ENCODE measurements at regions not wholly inside any gene's neighbourhood (a gene's known extent, or its start where the extent isn't known, plus 50 kb on each side); places are given as distances from the start of the nearest gene placed in this dataset.
"Not testable (repeated sequence)": the region's sequence is repeated elsewhere in the genome, so short reads cannot be mapped to it uniquely, and the experiment has no call there.

GRCh38 chr2:57190007-57190406 is 856.6 kb upstream of the VRK2 start:
- no peak for DNase-seq

GRCh38 chr2:57199663-57200062 is 846.9 kb upstream of the VRK2 start:
- no peak for DNase-seq

- no peak for DNase-seq
Measured at GRCh38 chr2:57204364-57204763, 842.2 kb upstream of the VRK2 start.

GRCh38 chr2:57205241-57205640 is 841.4 kb upstream of the VRK2 start:
- no peak for DNase-seq

GRCh38 chr2:57207191-57207590 is 839.4 kb upstream of the VRK2 start:
- DNase-seq = no peak

GRCh38 chr2:57209799-57210198 is 836.8 kb upstream of the VRK2 start:
- no peak for DNase-seq

- DNase-seq = no peak
Measured at GRCh38 chr2:57210855-57211254, 835.8 kb upstream of the VRK2 start.

GRCh38 chr2:57217013-57217412 is 829.6 kb upstream of the VRK2 start:
- DNase-seq = no peak

GRCh38 chr2:57218206-57218605 is 828.4 kb upstream of the VRK2 start:
- no peak for DNase-seq

- not testable (repeated sequence) for DNase-seq
Measured at GRCh38 chr2:57229706-57230105, 816.9 kb upstream of the VRK2 start.

- DNase-seq = not testable (repeated sequence)
Measured at GRCh38 chr2:57232341-57232740, 814.3 kb upstream of the VRK2 start.

- not testable (repeated sequence) for DNase-seq
Measured at GRCh38 chr2:57251495-57251894, 795.1 kb upstream of the VRK2 start.

- not testable (repeated sequence) for DNase-seq
Measured at GRCh38 chr2:57276408-57276807, 770.2 kb upstream of the VRK2 start.

- DNase-seq = no peak
Measured at GRCh38 chr2:57278451-57278850, 768.2 kb upstream of the VRK2 start.

GRCh38 chr2:57291209-57291608 is 755.4 kb upstream of the VRK2 start:
- no peak for DNase-seq

- no peak for DNase-seq
Measured at GRCh38 chr2:57296795-57297517, 749.6 kb upstream of the VRK2 start.

- DNase-seq = no peak
Measured at GRCh38 chr2:57313678-57314077, 732.9 kb upstream of the VRK2 start.

GRCh38 chr2:57314682-57315081 is 731.9 kb upstream of the VRK2 start:
- DNase-seq = no peak

GRCh38 chr2:57330447-57330846 is 716.2 kb upstream of the VRK2 start:
- no peak for DNase-seq

GRCh38 chr2:57333221-57333620 is 713.4 kb upstream of the VRK2 start:
- no peak for DNase-seq

GRCh38 chr2:57343391-57344006 is 703.1 kb upstream of the VRK2 start:
- no peak for DNase-seq

GRCh38 chr2:57368190-57368589 is 678.4 kb upstream of the VRK2 start:
- DNase-seq = no peak

GRCh38 chr2:57370882-57371585 is 675.6 kb upstream of the VRK2 start:
- DNase-seq = no peak
